ENCODE measurements at regions not wholly inside any gene's neighbourhood (a gene's known extent, or its start where the extent isn't known, plus 50 kb on each side); places are given as distances from the start of the nearest gene placed in this dataset.

DNA sequence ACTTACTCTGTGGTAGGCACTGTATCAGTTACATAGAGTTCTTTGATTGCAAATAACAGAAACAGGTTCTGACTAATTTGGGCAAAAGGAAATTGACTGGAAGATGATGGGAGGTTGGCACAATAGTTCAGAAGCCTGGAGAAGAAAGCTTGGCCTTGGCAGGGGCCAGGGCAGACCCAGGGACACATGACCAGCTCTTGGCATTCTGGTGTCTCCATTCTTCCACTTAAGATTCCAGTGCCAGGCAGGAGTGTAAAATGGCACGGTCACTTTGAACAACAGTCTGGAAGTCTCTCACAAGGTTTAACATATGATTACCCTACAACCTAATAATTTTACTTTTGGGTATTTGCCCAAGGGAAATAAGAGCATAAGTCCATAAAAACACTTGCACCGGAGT, 175.9 kb downstream of the BCOR start:
- no peak overlapping the region for H3K27ac ChIP-seq
- H3K4me3 ChIP-seq, result no peak overlapping the region
- 80 to 88% methylated on average over 2 of the region's 2 CpGs for WGBS, 2 donors
- H3K4me1 ChIP-seq, result no peaks in the 10 kb centered on the region
- no peaks in the 10 kb centered on the region for H3K27me3 ChIP-seq
- no peak for TF ChIP-seq POLR2A (IDR thresholded peaks at IDR 0.05)
- TF ChIP-seq EP300 (IDR thresholded peaks at IDR 0.05), result no peak
- TF ChIP-seq CTCF (IDR thresholded peaks at IDR 0.05), result no peak
- TF ChIP-seq POLR2AphosphoS5 (IDR thresholded peaks at IDR 0.05), result no peak
- H3K9me3 ChIP-seq, result no peaks in the 10 kb centered on the region
- DNase-seq, result no peak
- intact Hi-C loops (cut with DNase I), result no loop called here
- H3K36me3 ChIP-seq, result no peaks in the 10 kb centered on the region

DNA sequence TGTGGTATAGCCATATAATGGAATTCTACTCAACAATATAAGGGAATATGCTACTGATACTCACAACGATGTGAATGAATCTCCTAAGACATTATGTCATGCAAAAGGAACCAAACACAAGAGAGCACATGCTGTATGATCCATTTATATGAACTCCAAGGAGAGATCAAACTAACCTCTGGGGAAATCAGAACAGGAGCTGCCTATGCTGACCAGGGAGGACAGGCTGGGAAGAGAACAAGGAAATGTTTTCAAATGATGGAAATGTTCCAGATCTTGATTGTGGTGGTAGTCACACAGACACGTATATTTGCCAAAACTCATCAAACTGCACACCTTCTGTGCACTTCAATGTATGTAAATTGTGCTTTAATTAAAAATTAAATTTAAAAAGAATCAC, 175.3 kb downstream of the BCOR start:
- no peak overlapping the region for H3K27ac ChIP-seq
- DNase-seq, result no peak
- no peaks in the 10 kb centered on the region for H3K27me3 ChIP-seq
- H3K9me3 ChIP-seq, result no peaks in the 10 kb centered on the region
- no peaks in the 10 kb centered on the region for H3K36me3 ChIP-seq
- 9 to 53% methylated on average over 2 of the region's 2 CpGs for WGBS, 2 donors
- TF ChIP-seq POLR2A (IDR thresholded peaks at IDR 0.05) (no peak), EP300 (IDR thresholded peaks at IDR 0.05) (no peak), POLR2AphosphoS5 (IDR thresholded peaks at IDR 0.05) (no peak), CTCF (IDR thresholded peaks at IDR 0.05) (no peak)
- intact Hi-C loops (cut with DNase I), result no loop called here
- H3K4me3 ChIP-seq, result no peak overlapping the region
- H3K4me1 ChIP-seq, result no peaks in the 10 kb centered on the region

DNA sequence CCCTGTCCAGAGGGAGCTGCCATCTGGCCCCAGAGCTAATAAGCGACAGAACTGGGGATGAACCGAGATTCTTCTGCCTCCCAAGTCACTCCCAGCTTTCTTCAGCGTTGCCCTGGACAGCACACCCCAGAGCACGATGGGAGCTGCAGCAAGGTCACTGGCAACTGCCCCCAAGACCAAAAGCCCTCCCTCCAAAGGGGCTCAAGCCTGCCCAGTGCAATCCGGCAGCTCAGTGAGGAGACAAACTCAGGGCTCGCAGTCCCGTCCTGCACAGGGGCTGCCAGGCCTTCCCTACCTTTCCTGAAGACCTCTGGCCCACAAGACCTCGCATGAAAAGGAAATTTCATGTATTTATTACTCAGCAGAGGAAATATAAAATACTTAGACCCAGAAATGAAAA, 174.8 kb downstream of the BCOR start:
- no peak overlapping the region for H3K4me3 ChIP-seq
- H3K27me3 ChIP-seq, result no peaks in the 10 kb centered on the region
- 63 to 81% methylated on average over 8 of the region's 8 CpGs for WGBS, 2 donors
- intact Hi-C loops (cut with DNase I), result no loop called here
- TF ChIP-seq CTCF (IDR thresholded peaks at IDR 0.05), result no peak
- TF ChIP-seq POLR2A (IDR thresholded peaks at IDR 0.05), result no peak
- no peak for TF ChIP-seq EP300 (IDR thresholded peaks at IDR 0.05)
- no peak for TF ChIP-seq POLR2AphosphoS5 (IDR thresholded peaks at IDR 0.05)
- no peaks in the 10 kb centered on the region for H3K36me3 ChIP-seq
- no peak overlapping the region for H3K27ac ChIP-seq
- no peaks in the 10 kb centered on the region for H3K4me1 ChIP-seq
- DNase-seq, result no peak
- H3K9me3 ChIP-seq, result no peaks in the 10 kb centered on the region

DNA sequence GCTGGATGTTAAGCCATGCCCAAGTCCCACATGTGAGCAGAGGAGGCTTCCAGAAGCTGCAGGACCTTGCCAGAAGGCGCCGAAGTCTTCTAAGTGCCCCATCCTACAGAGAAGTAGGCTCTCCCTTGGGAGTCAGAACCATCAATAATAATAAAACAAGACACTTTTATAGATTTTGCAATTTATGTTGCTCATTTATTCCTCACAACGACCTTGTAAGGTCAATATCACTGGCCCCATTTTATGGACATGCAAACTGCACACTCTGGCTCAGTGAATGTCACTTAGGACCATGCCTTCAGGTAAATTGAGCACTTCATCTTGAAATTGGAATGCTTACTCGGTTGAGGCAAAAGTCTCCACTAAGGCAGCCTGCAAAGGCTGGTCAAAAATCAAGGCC, 170.4 kb downstream of the BCOR start:
- DNase-seq, result no peak
- no peak overlapping the region for H3K27ac ChIP-seq
- H3K9me3 ChIP-seq, result no peaks in the 10 kb centered on the region
- TF ChIP-seq EP300 (IDR thresholded peaks at IDR 0.05) (no peak), CTCF (IDR thresholded peaks at IDR 0.05) (no peak), POLR2A (IDR thresholded peaks at IDR 0.05) (no peak), POLR2AphosphoS5 (IDR thresholded peaks at IDR 0.05) (no peak)
- H3K27me3 ChIP-seq, result no peaks in the 10 kb centered on the region
- no peaks in the 10 kb centered on the region for H3K4me1 ChIP-seq
- 81 to 90% methylated on average over 4 of the region's 4 CpGs for WGBS, 2 donors
- H3K4me3 ChIP-seq, result no peak overlapping the region
- intact Hi-C loops (cut with DNase I), result no loop called here
- H3K36me3 ChIP-seq, result no peaks in the 10 kb centered on the region

GRCh38 chrX:39928704-39929378, 168.9 kb downstream of the BCOR start:
- DNase-seq, result no peak
- Histone ChIP-seq H3K9me3 (no peaks in the 10 kb centered on the region), H3K4me3 (no peak overlapping the region), H3K36me3 (no peaks in the 10 kb centered on the region), H3K27ac (no peak overlapping the region), H3K4me1 (no peaks in the 10 kb centered on the region), H3K27me3 (no peaks in the 10 kb centered on the region)
- intact Hi-C loops (cut with DNase I), result no loop called here
- 33 to 77% methylated on average over 8 of the region's 8 CpGs for WGBS, 2 donors
- TF ChIP-seq CTCF (IDR thresholded peaks at IDR 0.05) (no peak), POLR2AphosphoS5 (IDR thresholded peaks at IDR 0.05) (no peak), EP300 (IDR thresholded peaks at IDR 0.05) (no peak), POLR2A (IDR thresholded peaks at IDR 0.05) (no peak)
